ENCODE measurements at regions not wholly inside any gene's neighbourhood (a gene's known extent, or its start where the extent isn't known, plus 50 kb on each side); places are given as distances from the start of the nearest gene placed in this dataset.

DNA sequence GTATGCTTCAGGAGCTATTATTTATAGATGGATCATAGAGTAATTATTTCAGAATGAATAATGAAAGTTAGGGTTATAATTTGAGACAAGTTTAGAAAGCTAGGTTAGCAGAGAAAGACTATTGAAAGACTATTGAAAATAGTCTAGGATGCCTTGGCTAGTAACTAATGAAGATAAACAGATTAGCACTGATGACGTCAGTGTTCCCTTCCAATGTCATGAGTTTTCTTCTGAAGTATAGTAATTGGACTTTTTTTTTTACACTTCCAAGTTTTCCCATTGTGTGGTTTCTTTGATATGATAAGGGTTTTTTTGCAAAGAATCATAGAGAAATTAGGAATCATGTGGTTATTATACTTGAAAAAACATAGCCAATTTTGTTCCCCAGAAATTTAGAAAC lies 1041.5 kb upstream of the CRIM1 start:
- TF ChIP-seq CTCF (IDR thresholded peaks at IDR 0.05; ENCODE audit: low read depth, low read length, poor library complexity, severe bottlenecking) (no peak), EZH2phosphoT487 (IDR thresholded peaks at IDR 0.05; ENCODE audit: borderline replicate concordance, low read length) (no peak)
- no peaks in the 10 kb centered on the region for H3K79me2 ChIP-seq (ENCODE audit: control insufficient read depth, low read length)

GRCh38 chr2:35301369-35301768 lies 1054.2 kb upstream of the CRIM1 start:
- no peak overlapping the region for H3K4me3 ChIP-seq (ENCODE audit: low read length)
- no peaks in the 10 kb centered on the region for H3F3A ChIP-seq (ENCODE audit: control insufficient read depth, insufficient read depth)
- H3K79me2 ChIP-seq (ENCODE audit: control insufficient read depth, low read length) = no peaks in the 10 kb centered on the region
- H3K27me3 ChIP-seq (ENCODE audit: control insufficient read depth, low read length) = no peaks in the 10 kb centered on the region
- H3K4me1 ChIP-seq (ENCODE audit: control insufficient read depth, low read length) = no peaks in the 10 kb centered on the region
- H3K9me2 ChIP-seq (replicated peaks; ENCODE audit: control insufficient read depth, low read length) = no peaks in the 10 kb centered on the region
- no peak for TF ChIP-seq EZH2phosphoT487 (IDR thresholded peaks at IDR 0.05; ENCODE audit: borderline replicate concordance, low read length)
- no peak for TF ChIP-seq CTCF (IDR thresholded peaks at IDR 0.05; ENCODE audit: low read depth, low read length, poor library complexity, severe bottlenecking)
- H3K9me3 ChIP-seq (ENCODE audit: control insufficient read depth, insufficient read depth, low read length) = no peaks in the 10 kb centered on the region
- no peaks in the 10 kb centered on the region for H3K36me3 ChIP-seq (ENCODE audit: control insufficient read depth, low read length)
- H4K20me1 ChIP-seq (ENCODE audit: control insufficient read depth, insufficient read depth, low read depth, low read length) = no peaks in the 10 kb centered on the region
- H3K27ac ChIP-seq (ENCODE audit: low read depth, low read length) = no peak overlapping the region
- no peak overlapping the region for H3K4me2 ChIP-seq (ENCODE audit: low read length)

More for the DNA sequence above, 1041.5 kb upstream of the CRIM1 start:
- Histone ChIP-seq H3K4me2 (ENCODE audit: low read length) (no peak overlapping the region), H3K4me3 (ENCODE audit: low read length) (no peak overlapping the region), H3K4me1 (ENCODE audit: control insufficient read depth, low read length) (no peaks in the 10 kb centered on the region), H3F3A (ENCODE audit: control insufficient read depth, insufficient read depth) (no peaks in the 10 kb centered on the region), H3K9me2 (replicated peaks; ENCODE audit: control insufficient read depth, low read length) (no peaks in the 10 kb centered on the region), H3K27me3 (ENCODE audit: control insufficient read depth, low read length) (no peaks in the 10 kb centered on the region), H4K20me1 (ENCODE audit: control insufficient read depth, insufficient read depth, low read depth, low read length) (no peaks in the 10 kb centered on the region), H3K27ac (ENCODE audit: low read depth, low read length) (no peak overlapping the region), H3K36me3 (ENCODE audit: control insufficient read depth, low read length) (no peaks in the 10 kb centered on the region), H3K9me3 (ENCODE audit: control insufficient read depth, insufficient read depth, low read length) (no peaks in the 10 kb centered on the region)

- Histone ChIP-seq H3K9me3 (ENCODE audit: control insufficient read depth, insufficient read depth, low read length) (no peaks in the 10 kb centered on the region), H3F3A (ENCODE audit: control insufficient read depth, insufficient read depth) (no peaks in the 10 kb centered on the region), H3K27ac (ENCODE audit: low read depth, low read length) (no peak overlapping the region), H4K20me1 (ENCODE audit: control insufficient read depth, insufficient read depth, low read depth, low read length) (no peaks in the 10 kb centered on the region), H3K79me2 (ENCODE audit: control insufficient read depth, low read length) (no peaks in the 10 kb centered on the region), H3K27me3 (ENCODE audit: control insufficient read depth, low read length) (no peaks in the 10 kb centered on the region), H3K36me3 (ENCODE audit: control insufficient read depth, low read length) (no peaks in the 10 kb centered on the region), H3K4me2 (ENCODE audit: low read length) (no peak overlapping the region), H3K9me2 (replicated peaks; ENCODE audit: control insufficient read depth, low read length) (no peaks in the 10 kb centered on the region), H3K4me3 (ENCODE audit: low read length) (no peak overlapping the region), H3K4me1 (ENCODE audit: control insufficient read depth, low read length) (no peaks in the 10 kb centered on the region)
- TF ChIP-seq EZH2phosphoT487 (IDR thresholded peaks at IDR 0.05; ENCODE audit: borderline replicate concordance, low read length) = no peak
- no peak for TF ChIP-seq CTCF (IDR thresholded peaks at IDR 0.05; ENCODE audit: low read depth, low read length, poor library complexity, severe bottlenecking)
Measured at GRCh38 chr2:35298493-35298892, 1057.1 kb upstream of the CRIM1 start.

- Histone ChIP-seq H3K79me2 (ENCODE audit: control insufficient read depth, low read length) (no peaks in the 10 kb centered on the region), H3K27me3 (ENCODE audit: control insufficient read depth, low read length) (no peaks in the 10 kb centered on the region), H3K36me3 (ENCODE audit: control insufficient read depth, low read length) (no peaks in the 10 kb centered on the region), H3K4me3 (ENCODE audit: low read length) (no peak overlapping the region), H4K20me1 (ENCODE audit: control insufficient read depth, insufficient read depth, low read depth, low read length) (no peaks in the 10 kb centered on the region), H3K4me2 (ENCODE audit: low read length) (no peak overlapping the region), H3K4me1 (ENCODE audit: control insufficient read depth, low read length) (no peaks in the 10 kb centered on the region), H3F3A (ENCODE audit: control insufficient read depth, insufficient read depth) (no peaks in the 10 kb centered on the region), H3K9me2 (replicated peaks; ENCODE audit: control insufficient read depth, low read length) (no peaks in the 10 kb centered on the region), H3K27ac (ENCODE audit: low read depth, low read length) (no peak overlapping the region), H3K9me3 (ENCODE audit: control insufficient read depth, insufficient read depth, low read length) (no peaks in the 10 kb centered on the region)
- TF ChIP-seq EZH2phosphoT487 (IDR thresholded peaks at IDR 0.05; ENCODE audit: borderline replicate concordance, low read length) (no peak), CTCF (IDR thresholded peaks at IDR 0.05; ENCODE audit: low read depth, low read length, poor library complexity, severe bottlenecking) (no peak)
Measured at GRCh38 chr2:35297403-35297802, 1058.2 kb upstream of the CRIM1 start.
